GM18873 (cell line): ENCODE measurements at regions not wholly inside any gene's neighbourhood (a gene's known extent, or its start where the extent isn't known, plus 50 kb on each side); places are given as distances from the start of the nearest gene placed in this dataset.

Source experiments
- ATAC-seq: cut with Tn5 transposase; IDR thresholded peaks from one replicate; pipeline ENCODE4 v1.9.1; 2021; ENCODE audit warnings: mild to moderate bottlenecking, moderate library complexity, moderate number of reproducible peaks; ENCODE audit not compliant: unreplicated experiment, low FRiP score

- no peak for ATAC-seq
Measured at GRCh38 chr20:24738058-24738775, 210.9 kb upstream of the CST7 start.

DNA sequence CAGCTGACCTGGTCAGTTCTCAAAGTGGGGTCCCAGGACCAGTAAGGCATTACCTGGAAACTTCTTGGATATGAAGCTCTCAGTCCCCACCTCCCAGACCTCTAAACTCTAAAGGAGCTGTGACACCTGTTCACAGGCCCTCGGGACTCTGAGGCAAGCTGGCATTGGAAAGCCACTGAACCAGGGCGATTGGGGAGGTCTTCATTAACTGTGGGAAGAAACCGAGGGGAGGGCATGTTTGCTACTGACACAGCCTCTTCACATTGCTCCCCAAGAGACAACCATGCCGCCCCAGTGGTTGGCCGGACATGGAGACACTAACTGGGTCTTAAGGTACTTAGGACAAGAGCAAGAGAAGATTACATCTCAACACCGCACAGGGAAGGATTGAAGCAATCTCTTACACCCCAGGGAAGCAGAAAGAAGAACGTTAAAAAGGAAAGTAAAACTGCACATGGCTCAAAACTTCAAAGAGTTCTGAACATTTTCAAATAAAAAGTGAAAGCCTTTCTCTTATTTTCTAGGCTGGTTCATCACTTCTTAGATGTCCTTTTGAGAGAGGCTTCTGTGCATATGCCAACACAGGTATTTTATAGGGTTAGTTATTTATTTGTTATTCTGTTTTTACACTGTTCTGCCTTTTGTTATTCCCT, 210.0 kb upstream of the CST7 start:
- ATAC-seq: no peak

- ATAC-seq: no peak
Measured at GRCh38 chr20:24739746-24740145, 209.3 kb upstream of the CST7 start.

DNA sequence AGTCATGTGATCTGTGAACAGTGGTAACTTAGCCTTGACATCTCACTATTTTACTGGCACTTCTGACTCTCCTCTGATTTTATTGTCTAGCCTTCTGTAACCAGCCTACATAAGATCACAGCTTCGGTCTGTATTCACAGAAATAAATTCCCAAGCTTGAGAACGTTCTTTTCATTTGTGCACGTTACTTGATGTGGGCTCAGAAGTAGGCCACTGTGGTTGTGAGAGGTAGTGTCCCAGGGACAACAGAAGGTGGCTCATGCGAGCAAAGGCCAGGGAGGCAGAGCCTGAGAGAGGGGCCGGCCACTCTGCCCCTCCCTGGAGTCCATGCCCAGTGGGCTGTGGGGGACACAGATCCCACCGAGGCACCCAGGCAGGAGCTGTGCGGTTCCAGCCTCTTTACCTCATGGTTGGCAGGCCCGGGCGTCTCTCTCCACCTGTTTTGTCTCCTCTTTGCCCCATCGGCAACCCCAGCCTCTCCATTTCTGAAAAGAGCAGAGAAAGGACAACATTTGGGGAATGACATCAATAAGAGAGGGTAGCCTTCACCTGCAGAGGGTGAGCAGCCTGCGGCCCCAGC, 207.5 kb upstream of the CST7 start:
- ATAC-seq: no peak

- no peak for ATAC-seq
Measured at GRCh38 chr20:24742436-24742835, 206.6 kb upstream of the CST7 start.

GRCh38 chr20:24742989-24743388, 206.1 kb upstream of the CST7 start:
- ATAC-seq: no peak

DNA sequence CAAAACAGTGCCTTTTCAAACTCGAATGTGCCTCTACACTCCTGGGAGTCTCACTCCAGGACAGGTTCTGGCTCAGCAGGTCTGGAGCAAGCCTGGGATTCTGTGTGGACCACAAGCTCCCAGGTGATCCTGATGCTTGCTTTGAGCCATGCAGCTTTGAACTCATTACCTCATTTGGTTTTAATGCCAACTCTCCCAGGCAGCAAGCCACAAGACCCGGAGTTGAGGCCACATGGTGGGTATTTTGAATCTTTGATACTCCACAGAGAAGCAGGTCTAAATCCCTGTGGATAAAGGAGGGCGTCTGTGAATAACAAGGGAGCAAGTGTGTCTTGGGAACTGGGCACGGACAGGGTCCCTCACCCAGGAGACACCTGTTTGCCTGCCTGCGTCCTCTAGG, 205.4 kb upstream of the CST7 start:
- ATAC-seq: no peak

- ATAC-seq: no peak
Measured at GRCh38 chr20:24744747-24745146, 204.3 kb upstream of the CST7 start.

GRCh38 chr20:24745206-24745605, 203.9 kb upstream of the CST7 start:
- no peak for ATAC-seq

DNA sequence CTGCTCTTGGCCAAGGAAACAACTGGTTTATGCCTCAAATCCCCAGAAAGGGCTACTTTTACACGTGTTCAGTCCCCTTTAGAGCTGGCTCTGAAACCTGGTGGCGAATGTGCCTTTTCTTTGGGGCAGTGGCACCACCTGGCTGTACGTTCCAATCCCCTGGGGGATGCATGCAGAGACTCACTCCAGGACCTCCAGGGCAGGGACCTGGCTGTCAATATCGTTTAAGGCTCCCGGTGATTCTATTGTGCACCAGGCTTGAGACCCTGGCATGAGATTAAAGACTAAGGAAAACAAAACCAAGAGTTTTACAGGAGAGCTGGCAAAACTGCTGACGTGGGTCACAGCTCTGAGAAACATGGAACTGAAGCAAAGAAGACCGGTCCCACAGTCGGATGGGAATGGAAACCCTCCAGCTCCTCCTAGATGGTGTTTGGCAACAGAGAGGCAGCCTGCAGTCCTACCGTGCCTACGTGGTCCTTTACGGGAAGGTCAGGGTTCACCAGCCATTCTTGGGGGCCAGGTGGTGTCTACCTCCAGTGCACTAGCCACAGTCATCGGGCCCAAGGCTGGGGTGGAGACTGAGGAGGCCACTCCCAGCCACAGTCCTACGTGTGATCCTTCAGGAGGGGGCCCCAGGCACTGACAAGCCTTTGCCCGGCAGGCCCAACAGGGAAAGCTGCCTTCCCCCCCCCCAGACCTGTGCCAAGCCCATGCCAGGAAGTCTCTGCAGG, 203.3 kb upstream of the CST7 start:
- ATAC-seq: no peak

DNA sequence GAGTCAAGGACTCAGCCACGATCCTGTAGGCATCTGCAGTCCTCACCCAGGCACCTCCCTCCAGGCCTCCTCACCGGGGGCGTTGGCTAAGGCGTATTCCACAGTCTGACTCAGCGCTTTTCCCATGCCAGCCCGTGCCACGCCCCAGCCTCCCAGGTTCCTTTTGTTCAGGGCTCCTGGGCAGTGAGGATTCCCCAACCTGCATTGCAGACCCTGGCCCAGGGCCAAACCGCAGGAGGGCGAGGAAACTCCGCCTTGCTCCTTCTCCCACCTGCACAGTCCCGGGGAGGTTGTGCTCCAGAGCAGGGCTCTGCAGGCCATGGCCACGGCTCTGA, 202.8 kb upstream of the CST7 start:
- no peak for ATAC-seq

GRCh38 chr20:24747010-24747712, 201.9 kb upstream of the CST7 start:
- ATAC-seq: no peak

DNA sequence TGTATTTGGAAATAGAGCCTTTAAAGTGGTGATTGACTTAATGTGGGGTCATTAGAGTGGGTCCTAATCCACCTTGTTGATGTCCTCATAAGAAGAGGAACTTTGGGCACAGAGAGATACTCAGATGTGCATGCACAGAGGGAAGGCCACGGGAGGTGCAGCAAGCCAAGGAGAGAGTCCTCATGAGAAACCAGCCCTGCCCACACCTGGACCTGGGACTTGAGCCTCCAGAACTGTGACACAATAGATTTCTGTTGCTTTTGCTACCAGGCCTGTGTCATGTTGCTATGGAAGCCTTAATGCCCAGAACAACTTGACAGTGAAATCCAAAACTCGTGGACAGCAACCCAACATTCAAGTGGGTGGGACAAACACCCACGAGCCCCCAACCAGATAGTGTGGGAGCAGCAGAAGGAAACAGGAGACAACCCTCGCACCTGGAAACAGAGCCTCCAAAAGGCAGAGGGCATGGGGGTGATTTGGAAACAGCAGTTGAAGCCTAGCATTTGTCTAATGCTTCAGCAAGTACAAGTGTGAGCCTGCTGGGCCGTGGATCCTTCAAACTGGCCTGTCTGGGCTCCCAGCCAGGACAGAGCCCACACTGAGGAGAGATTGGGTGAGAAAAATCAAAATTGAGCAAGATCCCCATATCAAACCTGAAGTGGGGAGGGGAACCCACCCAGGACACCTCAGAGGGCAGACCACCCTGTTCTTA, 201.0 kb upstream of the CST7 start:
- ATAC-seq: no peak

DNA sequence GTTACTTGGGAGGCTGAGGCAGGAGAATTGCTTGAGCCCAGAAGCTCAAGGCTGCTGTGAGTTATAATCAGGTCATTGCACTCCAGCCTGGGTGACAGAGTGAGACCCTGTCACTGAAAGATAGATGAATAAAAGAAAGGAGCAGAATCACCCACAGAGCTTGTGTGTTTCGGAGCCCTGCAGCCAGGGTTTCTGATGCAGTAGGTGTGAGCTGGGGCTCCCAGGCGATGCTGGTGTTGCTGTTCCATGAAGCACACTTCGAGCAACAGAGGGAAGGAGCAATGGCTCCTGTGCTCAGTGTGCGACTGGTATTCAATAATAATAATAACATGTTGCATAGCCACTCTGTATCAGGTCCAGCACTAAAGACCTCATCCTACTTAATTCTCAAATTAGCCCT, 197.5 kb upstream of the CST7 start:
- ATAC-seq: no peak

- ATAC-seq: no peak
Measured at GRCh38 chr20:24752612-24753011, 196.5 kb upstream of the CST7 start.

DNA sequence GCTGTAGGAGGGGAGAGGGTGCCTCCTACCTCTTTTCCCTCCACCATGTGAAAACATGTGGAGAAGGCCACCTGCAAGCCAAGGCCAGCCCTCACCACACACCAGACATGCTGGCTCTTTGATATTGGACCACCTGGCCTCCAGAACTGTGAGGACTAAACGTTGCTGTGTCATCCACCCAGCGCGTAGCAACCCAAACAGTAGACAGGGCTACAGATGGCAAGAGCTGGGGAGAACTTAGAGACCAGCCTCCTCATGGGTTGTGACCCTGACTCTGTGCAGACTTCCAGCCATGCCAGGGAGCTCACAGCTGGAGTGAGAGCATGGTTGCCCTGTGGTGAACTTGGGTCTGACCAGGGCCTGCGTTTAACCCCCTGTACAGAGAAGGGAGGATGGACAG, 195.9 kb upstream of the CST7 start:
- ATAC-seq: no peak

- no peak for ATAC-seq
Measured at GRCh38 chr20:24754691-24755090, 194.4 kb upstream of the CST7 start.

- no peak for ATAC-seq
Measured at GRCh38 chr20:24755411-24755922, 193.6 kb upstream of the CST7 start.

GRCh38 chr20:24756292-24757025, 192.6 kb upstream of the CST7 start:
- no peak for ATAC-seq
